ENCODE measurements at regions not wholly inside any gene's neighbourhood (a gene's known extent, or its start where the extent isn't known, plus 50 kb on each side); places are given as distances from the start of the nearest gene placed in this dataset.

- Histone ChIP-seq H3K9me3 (ENCODE audit: control insufficient read depth in 2 of 3, insufficient read depth in 1 of 3, low read length in 3 of 3) (no peaks in the 10 kb centered on the region), H3K4me1 (ENCODE audit: control insufficient read depth in 2 of 3, insufficient read depth in 2 of 3, low read depth in 1 of 3, low read length in 3 of 3) (no peaks in the 10 kb centered on the region), H3K27me3 (ENCODE audit: control insufficient read depth, insufficient read depth, low read length) (no peaks in the 10 kb centered on the region), H3K27ac (ENCODE audit: low read depth in 2 of 2, low read length in 2 of 2) (no peak overlapping the region), H3K4me3 (ENCODE audit: low read length in 3 of 3) (no peak overlapping the region), H3K36me3 (ENCODE audit: control insufficient read depth in 2 of 3, insufficient read depth in 3 of 3, low read length in 3 of 3) (no peaks in the 10 kb centered on the region), H3K9ac (ENCODE audit: low read length in 3 of 3) (no peak overlapping the region)
- FAIRE-seq (no peak), DNase-seq (no peak)
- intact Hi-C loops (cut with DNase I), result no loop called here
- no peak for TF ChIP-seq CTCF (IDR thresholded peaks at IDR 0.05; ENCODE audit: borderline replicate concordance, extremely low read depth, insufficient read depth)
Observed at GRCh38 chr4:141447761-141448160, 188.6 kb upstream of the IL15 start.

- intact Hi-C loops (cut with DNase I), result no loop called here
- H3K9me3 ChIP-seq (ENCODE audit: control insufficient read depth in 2 of 3, insufficient read depth in 1 of 3, low read length in 3 of 3), result no peaks in the 10 kb centered on the region
- no peak overlapping the region for H3K27ac ChIP-seq (ENCODE audit: low read depth in 2 of 2, low read length in 2 of 2)
- DNase-seq, result no peak
- TF ChIP-seq CTCF (IDR thresholded peaks at IDR 0.05; ENCODE audit: borderline replicate concordance, extremely low read depth, insufficient read depth), result no peak
- H3K27me3 ChIP-seq (ENCODE audit: control insufficient read depth, insufficient read depth, low read length), result no peaks in the 10 kb centered on the region
- no peak overlapping the region for H3K9ac ChIP-seq (ENCODE audit: low read length in 3 of 3)
- H3K4me3 ChIP-seq (ENCODE audit: low read length in 3 of 3), result no peak overlapping the region
- no peaks in the 10 kb centered on the region for H3K36me3 ChIP-seq (ENCODE audit: control insufficient read depth in 2 of 3, insufficient read depth in 3 of 3, low read length in 3 of 3)
- FAIRE-seq, result no peak
- H3K4me1 ChIP-seq (ENCODE audit: control insufficient read depth in 2 of 3, insufficient read depth in 2 of 3, low read depth in 1 of 3, low read length in 3 of 3), result no peaks in the 10 kb centered on the region
Observed at GRCh38 chr4:141448490-141448889, 187.9 kb upstream of the IL15 start.

- no peak overlapping the region for H3K27ac ChIP-seq (ENCODE audit: low read depth in 2 of 2, low read length in 2 of 2)
- H3K9ac ChIP-seq (ENCODE audit: low read length in 3 of 3), result no peak overlapping the region
- no peaks in the 10 kb centered on the region for H3K27me3 ChIP-seq (ENCODE audit: control insufficient read depth, insufficient read depth, low read length)
- FAIRE-seq, result no peak
- TF ChIP-seq CTCF (IDR thresholded peaks at IDR 0.05; ENCODE audit: borderline replicate concordance, extremely low read depth, insufficient read depth), result no peak
- no peaks in the 10 kb centered on the region for H3K4me1 ChIP-seq (ENCODE audit: control insufficient read depth in 2 of 3, insufficient read depth in 2 of 3, low read depth in 1 of 3, low read length in 3 of 3)
- no peaks in the 10 kb centered on the region for H3K9me3 ChIP-seq (ENCODE audit: control insufficient read depth in 2 of 3, insufficient read depth in 1 of 3, low read length in 3 of 3)
- no peak overlapping the region for H3K4me3 ChIP-seq (ENCODE audit: low read length in 3 of 3)
- no peak for DNase-seq
- intact Hi-C loops (cut with DNase I), result no loop called here
- H3K36me3 ChIP-seq (ENCODE audit: control insufficient read depth in 2 of 3, insufficient read depth in 3 of 3, low read length in 3 of 3), result no peaks in the 10 kb centered on the region
Observed at GRCh38 chr4:141449927-141450326, 186.5 kb upstream of the IL15 start.

- H3K27ac ChIP-seq (ENCODE audit: low read depth in 2 of 2, low read length in 2 of 2), result no peak overlapping the region
- H3K36me3 ChIP-seq (ENCODE audit: control insufficient read depth in 2 of 3, insufficient read depth in 3 of 3, low read length in 3 of 3), result no peaks in the 10 kb centered on the region
- FAIRE-seq (no peak), DNase-seq (no peak)
- TF ChIP-seq CTCF (IDR thresholded peaks at IDR 0.05; ENCODE audit: borderline replicate concordance, extremely low read depth, insufficient read depth), result no peak
- intact Hi-C loops (cut with DNase I), result no loop called here
- no peaks in the 10 kb centered on the region for H3K27me3 ChIP-seq (ENCODE audit: control insufficient read depth, insufficient read depth, low read length)
- no peaks in the 10 kb centered on the region for H3K4me1 ChIP-seq (ENCODE audit: control insufficient read depth in 2 of 3, insufficient read depth in 2 of 3, low read depth in 1 of 3, low read length in 3 of 3)
- no peak overlapping the region for H3K4me3 ChIP-seq (ENCODE audit: low read length in 3 of 3)
- H3K9me3 ChIP-seq (ENCODE audit: control insufficient read depth in 2 of 3, insufficient read depth in 1 of 3, low read length in 3 of 3), result no peaks in the 10 kb centered on the region
- no peak overlapping the region for H3K9ac ChIP-seq (ENCODE audit: low read length in 3 of 3)
Observed at GRCh38 chr4:141455651-141456050, 180.7 kb upstream of the IL15 start.
